HFF-Myc (cell line): ENCODE measurements at regions not wholly inside any gene's neighbourhood (a gene's known extent, or its start where the extent isn't known, plus 50 kb on each side); places are given as distances from the start of the nearest gene placed in this dataset.

Experiments used
- DNase-seq: peaks from one replicate; pipeline ENCODE4 v3.0.0-alpha.2; 2011; ENCODE audit warnings: low read depth; ENCODE audit errors: extremely low read depth
- H3K4me3 ChIP-seq: replicated peaks from 2 replicates; pipeline ENCODE4 v1.5.1; 2011; ENCODE audit warnings: low read depth, mild to moderate bottlenecking, control low read depth, low read length
- CTCF ChIP-seq: IDR thresholded peaks from 2 replicates; pipeline ENCODE4 v1.5.1; 2012; ENCODE audit warnings: mild to moderate bottlenecking, low read depth, low read length, control low read depth; ENCODE audit errors: missing control alignments

GRCh38 chr6:43877463-43878126, 107.6 kb downstream of the VEGFA start:
- H3K4me3 ChIP-seq: no peak overlapping the region
- no peak for TF ChIP-seq CTCF
- no peak for DNase-seq

- DNase-seq: no peak
- TF ChIP-seq CTCF: no peak
- H3K4me3 ChIP-seq: no peak overlapping the region
Measured at GRCh38 chr6:43877036-43877435, 107.0 kb downstream of the VEGFA start.

DNA sequence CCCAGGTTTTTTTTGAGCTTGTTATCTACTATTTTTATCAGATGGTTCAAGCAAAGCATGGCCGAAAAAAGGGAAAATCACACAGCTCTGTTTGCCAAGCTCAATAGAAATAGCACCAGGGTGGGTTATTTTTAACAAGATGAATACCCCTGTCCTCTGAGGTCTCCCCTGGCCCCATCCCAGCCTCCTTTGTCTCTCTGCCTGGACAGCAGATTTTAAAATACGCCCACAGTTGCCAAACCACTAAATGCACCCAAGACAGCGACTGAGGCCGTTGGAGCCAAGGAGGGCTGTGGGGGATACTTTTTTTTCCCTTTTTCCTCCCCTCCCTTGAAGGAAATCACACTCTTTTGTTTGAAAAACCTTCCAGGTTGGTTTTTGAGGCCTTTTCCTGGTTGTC, 106.6 kb downstream of the VEGFA start:
- H3K4me3 ChIP-seq: no peak overlapping the region
- TF ChIP-seq CTCF: no peak
- no peak for DNase-seq

- DNase-seq: no peak
- no peak for TF ChIP-seq CTCF
- H3K4me3 ChIP-seq: no peak overlapping the region
Measured at GRCh38 chr6:43875849-43876572, 106.0 kb downstream of the VEGFA start.

- DNase-seq: no peak
- H3K4me3 ChIP-seq: no peak overlapping the region
- TF ChIP-seq CTCF: no peak
Measured at GRCh38 chr6:43874814-43875590, 105.0 kb downstream of the VEGFA start.

- H3K4me3 ChIP-seq: no peak overlapping the region
- TF ChIP-seq CTCF: no peak
- no peak for DNase-seq
Measured at GRCh38 chr6:43873806-43874714, 104.0 kb downstream of the VEGFA start.
